ENCODE measurements at regions not wholly inside any gene's neighbourhood (a gene's known extent, or its start where the extent isn't known, plus 50 kb on each side); places are given as distances from the start of the nearest gene placed in this dataset.

DNA sequence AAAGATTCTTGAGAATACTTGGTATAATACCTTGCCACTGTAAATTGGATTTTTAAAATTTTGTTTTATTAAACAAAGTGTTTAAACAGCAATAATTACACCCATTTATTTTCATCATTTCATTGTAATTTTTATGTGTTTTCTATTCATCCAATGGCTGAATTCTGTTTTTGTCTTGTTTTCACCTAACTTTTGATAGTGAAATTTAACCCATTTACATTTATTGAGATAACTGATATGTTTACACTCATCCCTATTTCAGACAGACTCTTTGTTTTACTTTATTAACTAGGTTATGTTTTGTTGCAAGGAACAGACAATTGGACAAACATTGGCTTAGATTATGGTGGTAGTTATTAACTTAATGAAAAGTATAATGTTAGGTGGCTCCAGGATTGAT is 113.1 kb upstream of the REG3A start:
- Mint-ChIP-seq H3K4me1 (ENCODE audit: low read depth) (no peaks in the 10 kb centered on the region), H3K36me3 (ENCODE audit: low read depth) (no peaks in the 10 kb centered on the region), H3K4me3 (no peak overlapping the region), H3K9me3 (peaks cover 10% of the 10 kb centered on the region), H3K27ac (no peak overlapping the region), H3K27me3 (no peaks in the 10 kb centered on the region)
- ATAC-seq (ENCODE audit: poor library complexity) (no peak), DNase-seq (no peak)
- H3K4me1 ChIP-seq (ENCODE audit: insufficient read depth, low read length) = no peaks in the 10 kb centered on the region
- H3K36me3 ChIP-seq (ENCODE audit: insufficient read depth, low read length) = no peaks in the 10 kb centered on the region
- ChIA-PET POLR2A (no interaction called here), CTCF (no interaction called here)
- no peak overlapping the region for H3K4me3 ChIP-seq (ENCODE audit: low read length)
- peaks cover 0 to 8% of the 10 kb centered on the region in 2 experiments for H3K9me3 ChIP-seq (ENCODE audit: control insufficient read depth in 1 of 2, insufficient read depth in 1 of 2, low read length in 2 of 2)
- intact Hi-C loops (cut with DNase I, micrococcal nuclease) = no loop called here
- TF ChIP-seq, protein P1, sequence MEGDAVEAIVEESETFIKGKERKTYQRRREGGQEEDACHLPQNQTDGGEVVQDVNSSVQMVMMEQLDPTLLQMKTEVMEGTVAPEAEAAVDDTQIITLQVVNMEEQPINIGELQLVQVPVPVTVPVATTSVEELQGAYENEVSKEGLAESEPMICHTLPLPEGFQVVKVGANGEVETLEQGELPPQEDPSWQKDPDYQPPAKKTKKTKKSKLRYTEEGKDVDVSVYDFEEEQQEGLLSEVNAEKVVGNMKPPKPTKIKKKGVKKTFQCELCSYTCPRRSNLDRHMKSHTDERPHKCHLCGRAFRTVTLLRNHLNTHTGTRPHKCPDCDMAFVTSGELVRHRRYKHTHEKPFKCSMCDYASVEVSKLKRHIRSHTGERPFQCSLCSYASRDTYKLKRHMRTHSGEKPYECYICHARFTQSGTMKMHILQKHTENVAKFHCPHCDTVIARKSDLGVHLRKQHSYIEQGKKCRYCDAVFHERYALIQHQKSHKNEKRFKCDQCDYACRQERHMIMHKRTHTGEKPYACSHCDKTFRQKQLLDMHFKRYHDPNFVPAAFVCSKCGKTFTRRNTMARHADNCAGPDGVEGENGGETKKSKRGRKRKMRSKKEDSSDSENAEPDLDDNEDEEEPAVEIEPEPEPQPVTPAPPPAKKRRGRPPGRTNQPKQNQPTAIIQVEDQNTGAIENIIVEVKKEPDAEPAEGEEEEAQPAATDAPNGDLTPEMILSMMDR (IDR thresholded peaks at IDR 0.05) = no peak
- H3K27me3 ChIP-seq (ENCODE audit: control insufficient read depth in 1 of 2, insufficient read depth in 2 of 2, low read length in 2 of 2) = no peaks in the 10 kb centered on the region
- H3K27ac ChIP-seq (ENCODE audit: low read depth in 1 of 2, low read length in 2 of 2) = no peak overlapping the region

GRCh38 chr2:79271456-79271855 is 111.9 kb upstream of the REG3A start:
- TF ChIP-seq, protein P1 (IDR thresholded peaks at IDR 0.05) = no peak
- CTCF ChIA-PET = no interaction called here
- Mint-ChIP-seq H3K27me3 (no peaks in the 10 kb centered on the region), H3K9me3 (peaks cover 10% of the 10 kb centered on the region), H3K4me1 (ENCODE audit: low read depth) (no peaks in the 10 kb centered on the region), H3K36me3 (ENCODE audit: low read depth) (no peaks in the 10 kb centered on the region), H3K27ac (no peak overlapping the region), H3K4me3 (no peak overlapping the region)
- no peaks in the 10 kb centered on the region for H3K27me3 ChIP-seq (ENCODE audit: control insufficient read depth in 1 of 2, insufficient read depth in 2 of 2, low read length in 2 of 2)
- peaks cover 0 to 8% of the 10 kb centered on the region in 2 experiments for H3K9me3 ChIP-seq (ENCODE audit: control insufficient read depth in 1 of 2, insufficient read depth in 1 of 2, low read length in 2 of 2)
- H3K4me3 ChIP-seq (ENCODE audit: low read length) = no peak overlapping the region
- H3K27ac ChIP-seq (ENCODE audit: low read depth in 1 of 2, low read length in 2 of 2) = no peak overlapping the region
- POLR2A ChIA-PET = no interaction called here
- no peaks in the 10 kb centered on the region for H3K4me1 ChIP-seq (ENCODE audit: insufficient read depth, low read length)
- intact Hi-C loops (cut with DNase I, micrococcal nuclease) = no loop called here
- DNase-seq (no peak), ATAC-seq (ENCODE audit: poor library complexity) (no peak)
- H3K36me3 ChIP-seq (ENCODE audit: insufficient read depth, low read length) = no peaks in the 10 kb centered on the region

DNA sequence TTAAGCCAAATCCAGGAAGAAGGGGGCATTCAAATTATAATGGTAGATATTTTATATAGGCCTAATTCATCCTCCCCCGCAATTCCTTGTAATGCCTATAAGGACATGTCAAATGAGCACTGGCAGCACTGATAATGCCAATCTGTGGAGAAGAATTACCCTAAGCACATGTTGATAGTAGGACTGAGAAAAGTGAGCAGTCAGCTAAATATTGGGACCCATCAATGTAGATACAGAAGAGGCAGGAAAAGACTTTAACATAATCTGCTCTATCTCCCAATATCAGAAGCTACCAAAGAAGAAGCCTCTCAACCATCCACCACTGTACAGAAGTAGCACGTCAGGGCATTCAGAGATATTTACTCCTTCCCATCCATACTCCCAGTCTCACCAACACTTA is 101.3 kb upstream of the REG3A start:
- ChIA-PET POLR2A (no interaction called here), CTCF (no interaction called here)
- TF ChIP-seq, protein P1 (IDR thresholded peaks at IDR 0.05) = no peak
- H3K9me3 ChIP-seq (ENCODE audit: control insufficient read depth in 1 of 2, insufficient read depth in 1 of 2, low read length in 2 of 2) = no peaks in the 10 kb centered on the region
- ATAC-seq (ENCODE audit: poor library complexity) (no peak), DNase-seq (no peak)
- H3K27me3 Mint-ChIP-seq = no peaks in the 10 kb centered on the region
- no peak overlapping the region for H3K27ac ChIP-seq (ENCODE audit: low read depth in 1 of 2, low read length in 2 of 2)
- intact Hi-C loops (cut with DNase I, micrococcal nuclease) = no loop called here
- H3K4me1 Mint-ChIP-seq (ENCODE audit: low read depth) = no peaks in the 10 kb centered on the region
- H3K4me3 ChIP-seq (ENCODE audit: low read length) = no peak overlapping the region
- no peaks in the 10 kb centered on the region for H3K36me3 Mint-ChIP-seq (ENCODE audit: low read depth)
- H3K9me3 Mint-ChIP-seq = peaks cover 12% of the 10 kb centered on the region
- no peak overlapping the region for H3K27ac Mint-ChIP-seq
- H3K4me3 Mint-ChIP-seq = no peak overlapping the region
- no peaks in the 10 kb centered on the region for H3K27me3 ChIP-seq (ENCODE audit: control insufficient read depth in 1 of 2, insufficient read depth in 2 of 2, low read length in 2 of 2)
- no peaks in the 10 kb centered on the region for H3K36me3 ChIP-seq (ENCODE audit: insufficient read depth, low read length)
- H3K4me1 ChIP-seq (ENCODE audit: insufficient read depth, low read length) = no peaks in the 10 kb centered on the region
